ENCODE measurements at regions not wholly inside any gene's neighbourhood (a gene's known extent, or its start where the extent isn't known, plus 50 kb on each side); places are given as distances from the start of the nearest gene placed in this dataset.

GRCh38 chr14:71521238-71522135 lies 410.7 kb upstream of the RGS6 start:
- no peaks in the 10 kb centered on the region for H3K36me3 ChIP-seq
- H3K4me3 ChIP-seq = no peak overlapping the region
- no peaks in the 10 kb centered on the region for H3K27me3 ChIP-seq
- 66 to 85% methylated on average over 3 of the region's 3 CpGs for WGBS, 2 donors
- H3K27ac ChIP-seq = no peak overlapping the region
- H3K9me3 ChIP-seq = no peaks in the 10 kb centered on the region
- no peak for DNase-seq
- peaks cover 0 to 10% (median 0%) of the 10 kb centered on the region in 4 donors for H3K4me1 ChIP-seq
- TF ChIP-seq POLR2AphosphoS5 (IDR thresholded peaks at IDR 0.05) (no peak), POLR2A (IDR thresholded peaks at IDR 0.05) (no peak), EP300 (IDR thresholded peaks at IDR 0.05) (no peak), CTCF (IDR thresholded peaks at IDR 0.05) (no peak)
- intact Hi-C loops (cut with DNase I) = no loop called here

- TF ChIP-seq CTCF (IDR thresholded peaks at IDR 0.05) (no peak), POLR2AphosphoS5 (IDR thresholded peaks at IDR 0.05) (no peak), POLR2A (IDR thresholded peaks at IDR 0.05) (no peak), EP300 (IDR thresholded peaks at IDR 0.05) (no peak)
- Histone ChIP-seq H3K9me3 (no peaks in the 10 kb centered on the region), H3K4me1 (peaks cover 0 to 10% (median 0%) of the 10 kb centered on the region in 4 donors), H3K4me3 (no peak overlapping the region), H3K36me3 (no peaks in the 10 kb centered on the region), H3K27me3 (no peaks in the 10 kb centered on the region), H3K27ac (no peak overlapping the region)
- intact Hi-C loops (cut with DNase I) = no loop called here
- WGBS, 2 donors = 57 to 72% methylated on average over 2 of the region's 2 CpGs
- no peak for DNase-seq
Observed at GRCh38 chr14:71523630-71524319, 408.5 kb upstream of the RGS6 start.

GRCh38 chr14:71524320-71524982 lies 407.8 kb upstream of the RGS6 start:
- Histone ChIP-seq H3K27me3 (no peaks in the 10 kb centered on the region), H3K4me3 (no peak overlapping the region), H3K9me3 (no peaks in the 10 kb centered on the region), H3K27ac (no peak overlapping the region), H3K36me3 (no peaks in the 10 kb centered on the region), H3K4me1 (peaks cover 0 to 10% (median 0%) of the 10 kb centered on the region in 4 donors)
- WGBS, 2 donors = 89 to 94% methylated on average over 6 of the region's 6 CpGs
- intact Hi-C loops (cut with DNase I) = no loop called here
- DNase-seq = no peak
- TF ChIP-seq CTCF (IDR thresholded peaks at IDR 0.05) (no peak), POLR2AphosphoS5 (IDR thresholded peaks at IDR 0.05) (no peak), POLR2A (IDR thresholded peaks at IDR 0.05) (no peak), EP300 (IDR thresholded peaks at IDR 0.05) (no peak)

GRCh38 chr14:71525663-71526221 lies 406.5 kb upstream of the RGS6 start:
- TF ChIP-seq POLR2AphosphoS5 (IDR thresholded peaks at IDR 0.05) = no peak
- TF ChIP-seq EP300 (IDR thresholded peaks at IDR 0.05) = no peak
- TF ChIP-seq POLR2A (IDR thresholded peaks at IDR 0.05) = no peak
- no peak for TF ChIP-seq CTCF (IDR thresholded peaks at IDR 0.05)

More at GRCh38 chr14:71525663-71526221, 406.5 kb upstream of the RGS6 start:
- 83 to 86% methylated on average over 5 of the region's 5 CpGs for WGBS, 2 donors
- H3K27ac ChIP-seq = no peak overlapping the region
- H3K9me3 ChIP-seq = no peaks in the 10 kb centered on the region
- H3K27me3 ChIP-seq = no peaks in the 10 kb centered on the region
- DNase-seq = no peak
- intact Hi-C loops (cut with DNase I) = no loop called here
- H3K4me3 ChIP-seq = no peak overlapping the region
- peaks cover 0 to 10% (median 0%) of the 10 kb centered on the region in 4 donors for H3K4me1 ChIP-seq
- no peaks in the 10 kb centered on the region for H3K36me3 ChIP-seq

All from sigmoid colon (tissue), 6 donors.